ENCODE measurements at regions not wholly inside any gene's neighbourhood (a gene's known extent, or its start where the extent isn't known, plus 50 kb on each side); places are given as distances from the start of the nearest gene placed in this dataset.

DNA sequence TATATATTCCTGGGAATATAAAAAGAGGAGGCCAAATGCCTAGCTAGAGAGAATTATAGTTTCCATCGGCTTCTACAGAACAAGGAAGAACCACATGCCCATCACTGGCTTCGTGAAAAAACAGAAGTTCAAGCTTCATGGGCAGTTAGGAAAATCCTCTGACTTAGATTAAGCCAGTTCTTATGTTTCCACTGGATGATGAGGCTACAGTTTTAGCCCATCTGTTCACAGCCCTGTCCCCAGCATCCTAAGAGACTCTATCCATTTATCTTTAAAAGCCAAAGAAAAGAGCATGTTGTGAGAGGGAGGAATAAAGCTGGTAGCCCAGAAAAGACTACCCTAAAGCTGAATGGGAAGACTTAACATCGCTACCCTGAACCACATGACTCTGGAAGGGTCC, 285.5 kb upstream of the WWC1 start:
- Histone ChIP-seq H3K9me3 (no peaks in the 10 kb centered on the region), H3K27ac (no peak overlapping the region), H3K27me3 (no peaks in the 10 kb centered on the region), H3K36me3 (no peaks in the 10 kb centered on the region), H3K4me3 (replicated peaks in 1 of 3) (no peak overlapping the region), H3K4me1 (no peaks in the 10 kb centered on the region)
- 85 to 95% methylated on average over 3 of the region's 3 CpGs for WGBS, 2 donors
- DNase-seq: no peak
- no peak for TF ChIP-seq POLR2A (IDR thresholded peaks at IDR 0.05)
- TF ChIP-seq, protein P1, sequence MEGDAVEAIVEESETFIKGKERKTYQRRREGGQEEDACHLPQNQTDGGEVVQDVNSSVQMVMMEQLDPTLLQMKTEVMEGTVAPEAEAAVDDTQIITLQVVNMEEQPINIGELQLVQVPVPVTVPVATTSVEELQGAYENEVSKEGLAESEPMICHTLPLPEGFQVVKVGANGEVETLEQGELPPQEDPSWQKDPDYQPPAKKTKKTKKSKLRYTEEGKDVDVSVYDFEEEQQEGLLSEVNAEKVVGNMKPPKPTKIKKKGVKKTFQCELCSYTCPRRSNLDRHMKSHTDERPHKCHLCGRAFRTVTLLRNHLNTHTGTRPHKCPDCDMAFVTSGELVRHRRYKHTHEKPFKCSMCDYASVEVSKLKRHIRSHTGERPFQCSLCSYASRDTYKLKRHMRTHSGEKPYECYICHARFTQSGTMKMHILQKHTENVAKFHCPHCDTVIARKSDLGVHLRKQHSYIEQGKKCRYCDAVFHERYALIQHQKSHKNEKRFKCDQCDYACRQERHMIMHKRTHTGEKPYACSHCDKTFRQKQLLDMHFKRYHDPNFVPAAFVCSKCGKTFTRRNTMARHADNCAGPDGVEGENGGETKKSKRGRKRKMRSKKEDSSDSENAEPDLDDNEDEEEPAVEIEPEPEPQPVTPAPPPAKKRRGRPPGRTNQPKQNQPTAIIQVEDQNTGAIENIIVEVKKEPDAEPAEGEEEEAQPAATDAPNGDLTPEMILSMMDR (IDR thresholded peaks at IDR 0.05): no peak
- intact Hi-C loops (cut with DNase I): no loop called here

DNA sequence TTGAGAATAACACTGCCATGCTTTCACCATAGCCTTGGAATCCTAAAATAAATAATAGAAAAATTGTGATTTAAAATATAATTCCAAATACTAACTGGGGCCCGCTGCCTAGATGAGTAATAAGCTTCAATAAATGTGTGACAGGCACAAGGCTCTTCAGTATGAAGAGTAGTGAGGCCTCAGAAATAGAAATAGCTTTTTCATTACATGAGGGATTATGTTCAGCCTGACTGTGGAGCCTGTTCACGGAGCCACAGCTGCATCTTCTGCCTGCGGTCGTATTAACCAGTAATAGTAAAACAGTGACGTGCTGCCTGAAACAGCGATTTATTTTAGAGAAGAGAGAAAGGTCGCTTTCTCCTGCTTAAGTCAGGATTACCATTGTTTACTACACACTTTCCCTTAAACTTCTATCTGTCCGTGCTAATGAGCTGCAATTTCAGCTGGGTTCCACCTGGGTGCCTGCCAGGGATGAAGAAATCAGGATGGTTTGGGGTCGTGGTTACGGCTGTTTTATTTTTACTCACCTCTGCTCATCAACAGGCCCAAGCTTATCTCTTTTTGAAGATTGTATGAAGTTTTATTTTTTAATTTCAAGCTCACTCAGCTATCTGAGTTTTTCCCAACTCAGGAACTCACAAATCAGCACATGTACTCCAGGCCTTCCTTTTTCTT, 284.9 kb upstream of the WWC1 start:
- Histone ChIP-seq H3K27me3 (no peaks in the 10 kb centered on the region), H3K27ac (no peak overlapping the region), H3K36me3 (no peaks in the 10 kb centered on the region), H3K4me1 (no peaks in the 10 kb centered on the region), H3K9me3 (no peaks in the 10 kb centered on the region), H3K4me3 (replicated peaks in 1 of 3) (no peak overlapping the region)
- DNase-seq: no peak
- no peak for TF ChIP-seq POLR2A (IDR thresholded peaks at IDR 0.05)
- TF ChIP-seq, protein P1 (IDR thresholded peaks at IDR 0.05): no peak
- WGBS, 2 donors: 83 to 85% methylated on average over 10 of the region's 10 CpGs
- intact Hi-C loops (cut with DNase I): no loop called here

DNA sequence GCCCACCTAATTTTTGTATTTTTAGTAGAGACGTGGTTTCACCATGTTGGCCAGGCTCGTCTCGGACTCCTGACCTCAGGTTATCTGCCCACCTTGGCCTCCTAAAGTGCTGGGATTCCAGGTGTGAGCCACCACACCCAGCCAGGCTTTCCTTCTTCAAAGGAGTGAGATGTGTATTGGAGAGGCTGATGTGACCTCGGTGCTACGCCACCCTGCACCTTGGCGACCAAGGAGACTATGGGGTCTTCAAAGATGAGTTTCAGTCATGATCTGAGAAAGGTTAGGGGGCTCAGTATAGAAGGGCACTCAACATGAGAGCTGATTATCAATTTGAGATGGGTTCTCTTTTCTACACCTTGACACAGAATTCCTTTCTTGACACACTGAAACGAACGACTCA, 284.2 kb upstream of the WWC1 start:
- H3K9me3 ChIP-seq: no peaks in the 10 kb centered on the region
- DNase-seq: no peak
- intact Hi-C loops (cut with DNase I): no loop called here
- H3K4me1 ChIP-seq: no peaks in the 10 kb centered on the region
- TF ChIP-seq POLR2A (IDR thresholded peaks at IDR 0.05): no peak
- TF ChIP-seq, protein P1 (IDR thresholded peaks at IDR 0.05): no peak
- no peak overlapping the region for H3K27ac ChIP-seq
- no peak overlapping the region for H3K4me3 ChIP-seq (replicated peaks in 1 of 3)
- WGBS, 2 donors: 89 to 92% methylated on average over 8 of the region's 8 CpGs
- H3K27me3 ChIP-seq: no peaks in the 10 kb centered on the region
- no peaks in the 10 kb centered on the region for H3K36me3 ChIP-seq

DNA sequence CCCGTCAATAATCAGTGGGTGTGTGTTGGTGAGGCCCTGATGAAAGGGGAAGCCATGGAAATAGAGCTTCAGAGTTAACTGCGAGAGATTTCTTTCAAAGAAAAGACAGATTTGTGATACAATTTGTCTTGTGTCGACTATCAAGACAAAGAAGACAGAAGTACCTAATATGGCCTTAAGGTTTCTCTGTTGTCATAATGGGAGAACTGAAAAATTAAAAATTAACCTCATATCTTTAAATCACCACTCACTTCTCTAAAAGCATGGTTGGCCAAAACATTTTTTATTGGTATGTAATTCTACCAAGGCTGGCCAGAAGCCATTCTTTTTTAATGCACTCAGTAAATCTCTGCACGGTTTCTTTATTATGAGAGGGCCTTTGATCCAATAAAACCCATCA, 282.9 kb upstream of the WWC1 start:
- H3K36me3 ChIP-seq: no peaks in the 10 kb centered on the region
- TF ChIP-seq POLR2A (IDR thresholded peaks at IDR 0.05): no peak
- TF ChIP-seq, protein P1 (IDR thresholded peaks at IDR 0.05): no peak
- WGBS, 2 donors: 89% methylated on average over 4 of the region's 4 CpGs
- H3K27me3 ChIP-seq: no peaks in the 10 kb centered on the region
- DNase-seq: no peak
- H3K4me3 ChIP-seq (replicated peaks in 1 of 3): no peak overlapping the region
- H3K27ac ChIP-seq: no peak overlapping the region
- no peaks in the 10 kb centered on the region for H3K9me3 ChIP-seq
- intact Hi-C loops (cut with DNase I): no loop called here
- no peaks in the 10 kb centered on the region for H3K4me1 ChIP-seq

DNA sequence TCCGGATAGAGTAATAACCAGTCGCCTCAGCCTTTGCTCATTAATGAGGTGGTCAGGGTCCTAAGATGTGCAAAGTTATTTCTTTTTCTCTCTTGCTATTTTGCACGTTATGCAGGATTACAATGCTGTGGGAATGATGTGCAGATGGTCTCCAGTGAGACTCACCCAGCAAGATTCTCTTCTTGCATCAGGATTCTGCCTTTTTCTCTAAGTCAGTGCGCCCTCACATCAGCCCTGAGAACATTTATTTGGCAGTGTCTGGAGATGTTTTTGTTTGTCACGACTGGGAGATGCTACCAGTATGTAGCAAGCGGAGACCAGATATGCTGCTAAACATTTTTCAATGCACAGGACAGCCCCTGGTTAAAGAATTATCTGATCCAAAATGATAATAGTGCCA, 280.3 kb upstream of the WWC1 start:
- H3K9me3 ChIP-seq: no peaks in the 10 kb centered on the region
- H3K27ac ChIP-seq: no peak overlapping the region
- intact Hi-C loops (cut with DNase I): no loop called here
- no peak overlapping the region for H3K4me3 ChIP-seq (replicated peaks in 1 of 3)
- no peaks in the 10 kb centered on the region for H3K27me3 ChIP-seq
- no peaks in the 10 kb centered on the region for H3K4me1 ChIP-seq
- WGBS, 2 donors: 84 to 87% methylated on average over 6 of the region's 6 CpGs
- no peak for TF ChIP-seq POLR2A (IDR thresholded peaks at IDR 0.05)
- TF ChIP-seq, protein P1 (IDR thresholded peaks at IDR 0.05): no peak
- no peaks in the 10 kb centered on the region for H3K36me3 ChIP-seq
- DNase-seq: no peak

All from thyroid gland (tissue), 4 donors.